PC-3 (cell line): ENCODE measurements at regions not wholly inside any gene's neighbourhood (a gene's known extent, or its start where the extent isn't known, plus 50 kb on each side); places are given as distances from the start of the nearest gene placed in this dataset.

Source experiments
- ATAC-seq: fragments of 200-7000 bp; cut with Tn5 transposase; 2 replicates; pipeline ENCODE4 v1.9.1; 2020; ENCODE audit warnings: mild to moderate bottlenecking, moderate library complexity
- BruUV-seq: library from RNA; stranded (reverse); fragments of 400-500 nt; replicated peaks from 2 replicates; lab custom pipeline; 2021; lab: Mats Ljungman, UMichigan
- CTCF ChIA-PET: fragments of 300-600 bp; sonication (Branson Sonifier 250); formaldehyde crosslinking; loops from one replicate; lab custom pipeline; 2022; ENCODE audit warnings: antibody characterized with exemption; lab: Charles Lee
- POLR2A ChIA-PET: fragments of 300-600 bp; sonication (Branson Sonifier 250); formaldehyde crosslinking; loops from one replicate; lab custom pipeline; 2022; ENCODE audit warnings: antibody characterized with exemption; ENCODE audit not compliant: unreplicated experiment; lab: Charles Lee
- DNase-seq: peaks from one replicate; pipeline ENCODE4 v3.0.0-alpha.2; 2015
- H2AFZ ChIP-seq: fragments of 300-600 bp; sonication (generic); 2 replicates; pipeline ENCODE4 v1.6.0; 2016; ENCODE audit warnings: antibody characterized with exemption, low read length
- H3F3A ChIP-seq: fragments of 300-600 bp; sonication (generic); one replicate; pipeline ENCODE4 v1.6.0; 2017; ENCODE audit warnings: antibody characterized with exemption, low read length, control low read depth, mild to moderate bottlenecking; ENCODE audit not compliant: unreplicated experiment
- H3K27ac ChIP-seq: fragments of 300-600 bp; sonication (generic); 2 replicates; pipeline ENCODE4 v1.5.1; 2016; ENCODE audit warnings: mild to moderate bottlenecking, low read length
- H3K27me3 ChIP-seq: fragments of 300-600 bp; sonication (generic); 2 replicates; pipeline ENCODE4 v1.6.1; 2016; ENCODE audit warnings: low read length, mixed read lengths
- H3K36me3 ChIP-seq: fragments of 300-600 bp; sonication (generic); 2 replicates; pipeline ENCODE4 v1.6.1; 2016; ENCODE audit warnings: low read depth, mixed run types, low read length, mixed read lengths
- H3K4me1 ChIP-seq: fragments of 300-600 bp; sonication (generic); 2 replicates; pipeline ENCODE4 v1.5.1; 2016; ENCODE audit warnings: low read length; ENCODE audit not compliant: insufficient read depth
- H3K4me2 ChIP-seq: fragments of 300-600 bp; sonication (generic); 2 replicates; pipeline ENCODE4 v1.6.0; 2016; ENCODE audit warnings: low read length
- H3K4me3 ChIP-seq: fragments of 300-600 bp; sonication (generic); 2 replicates; pipeline ENCODE4 v1.5.1; 2016; ENCODE audit warnings: mild to moderate bottlenecking, low read length, mixed read lengths
- H3K79me2 ChIP-seq: fragments of 300-600 bp; sonication (generic); 2 replicates; pipeline ENCODE4 v1.6.1; 2017; ENCODE audit warnings: low read length, mixed read lengths
- H3K9ac ChIP-seq: fragments of 300-600 bp; sonication (generic); 2 replicates; pipeline ENCODE4 v1.6.0; 2016; ENCODE audit warnings: mild to moderate bottlenecking, low read length
- H3K9me2 ChIP-seq: fragments of 300-600 bp; sonication (generic); replicated peaks from 2 replicates; pipeline ENCODE4 v1.6.1; 2016; ENCODE audit warnings: mixed run types, low read length, mixed read lengths
- H3K9me3 ChIP-seq: fragments of 300-600 bp; sonication (generic); 2 replicates; pipeline ENCODE4 v1.6.1; 2016; ENCODE audit warnings: low read length, mixed read lengths
- H4K20me1 ChIP-seq: fragments of 300-600 bp; sonication (generic); 2 replicates; pipeline ENCODE4 v1.6.1; 2016; ENCODE audit warnings: low read length, mixed read lengths
- CTCF ChIP-seq: fragments of 300-600 bp; sonication (generic); conservative IDR thresholded peaks from 2 replicates; pipeline ENCODE4 v1.5.1; 2017; ENCODE audit warnings: antibody characterized with exemption, low read depth, mild to moderate bottlenecking, low read length
- EZH2 ChIP-seq: fragments of 300-600 bp; sonication (generic); IDR thresholded peaks from one replicate; pipeline ENCODE4 v1.6.1; 2017; ENCODE audit warnings: antibody characterized with exemption, mild to moderate bottlenecking, low read length; ENCODE audit not compliant: unreplicated experiment
- EZH2phosphoT487 ChIP-seq: fragments of 300-600 bp; sonication (generic); IDR thresholded peaks from 2 replicates; pipeline ENCODE4 v1.6.1; 2018; ENCODE audit warnings: mild to moderate bottlenecking, antibody characterized with exemption, low read length, borderline replicate concordance
- intact Hi-C: fragments of 100-400 bp; cut with micrococcal nuclease; formaldehyde crosslinking; loops from 2 replicates; pipeline ENCODE4 v1.9.0; 2023

DNA sequence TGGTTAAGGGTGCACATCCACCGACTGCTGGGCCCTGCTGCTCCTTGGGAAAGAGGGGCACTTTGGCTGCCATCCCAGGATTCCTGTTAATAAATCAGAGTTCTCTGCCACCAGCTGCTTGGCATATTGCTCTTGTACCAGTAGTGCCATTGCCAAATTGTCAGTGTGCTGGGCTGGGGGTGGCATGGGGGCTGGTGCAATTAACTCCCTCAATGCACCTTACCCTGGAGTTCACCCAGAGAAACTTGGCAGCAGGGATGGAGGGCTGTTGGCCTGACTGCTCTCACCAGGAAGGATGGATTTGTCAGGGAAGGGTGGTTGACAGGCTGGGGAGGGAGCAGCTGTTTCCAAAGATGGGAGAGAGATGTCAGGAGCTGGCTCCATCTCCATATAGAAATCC, 94.6 kb upstream of the SKOR2 start:
- Histone ChIP-seq H3K79me2 (no peaks in the 10 kb centered on the region), H3K9me3 (no peaks in the 10 kb centered on the region), H3F3A (no peaks in the 10 kb centered on the region), H3K27ac (no peak overlapping the region), H4K20me1 (no peaks in the 10 kb centered on the region), H3K27me3 (no peaks in the 10 kb centered on the region), H3K4me1 (no peaks in the 10 kb centered on the region), H3K36me3 (no peaks in the 10 kb centered on the region), H3K4me3 (no peak overlapping the region), H3K4me2 (no peak overlapping the region), H3K9ac (no peak overlapping the region), H3K9me2 (no peaks in the 10 kb centered on the region), H2AFZ (no peak overlapping the region)
- no TSS peak for BruUV-seq
- DNase-seq (no peak), ATAC-seq (no peak)
- ChIA-PET CTCF (no interaction called here), POLR2A (no interaction called here)
- TF ChIP-seq EZH2phosphoT487 (no peak), EZH2 (no peak), CTCF (no peak)
- intact Hi-C loops, result no loop called here

DNA sequence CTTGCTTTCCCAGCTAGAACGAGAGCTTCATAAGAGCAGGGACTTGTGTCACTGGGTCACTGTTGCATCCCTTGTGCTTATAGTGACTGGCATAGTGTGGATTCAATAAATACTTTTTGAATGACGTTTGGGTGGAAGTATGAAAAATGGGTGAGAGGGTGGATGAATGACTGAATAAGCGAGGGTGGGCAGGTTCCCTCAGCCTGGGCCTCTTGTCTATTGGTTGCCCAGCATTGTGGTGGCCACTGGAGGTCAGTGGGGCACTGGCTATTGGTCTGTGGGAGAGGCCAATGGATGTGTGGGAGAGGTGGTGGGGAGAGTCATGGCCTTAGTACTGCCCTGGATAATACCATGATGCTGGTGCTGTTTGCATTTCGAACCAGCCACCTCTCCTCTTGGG, 93.8 kb upstream of the SKOR2 start:
- no peaks in the 10 kb centered on the region for H3K79me2 ChIP-seq
- no peak overlapping the region for H3K9ac ChIP-seq
- intact Hi-C loops, result no loop called here
- no TSS peak for BruUV-seq
- H3K27ac ChIP-seq, result no peak overlapping the region
- no peaks in the 10 kb centered on the region for H4K20me1 ChIP-seq
- no peaks in the 10 kb centered on the region for H3K4me1 ChIP-seq
- DNase-seq (no peak), ATAC-seq (no peak)
- no peaks in the 10 kb centered on the region for H3K9me2 ChIP-seq
- no peak overlapping the region for H3K4me3 ChIP-seq
- no peaks in the 10 kb centered on the region for H3K9me3 ChIP-seq
- TF ChIP-seq EZH2 (no peak), CTCF (no peak)
- no peak overlapping the region for H2AFZ ChIP-seq
- no peak overlapping the region for H3K4me2 ChIP-seq
- ChIA-PET POLR2A (no interaction called here), CTCF (no interaction called here)
- H3F3A ChIP-seq, result no peaks in the 10 kb centered on the region
- no peaks in the 10 kb centered on the region for H3K27me3 ChIP-seq
- H3K36me3 ChIP-seq, result no peaks in the 10 kb centered on the region

DNA sequence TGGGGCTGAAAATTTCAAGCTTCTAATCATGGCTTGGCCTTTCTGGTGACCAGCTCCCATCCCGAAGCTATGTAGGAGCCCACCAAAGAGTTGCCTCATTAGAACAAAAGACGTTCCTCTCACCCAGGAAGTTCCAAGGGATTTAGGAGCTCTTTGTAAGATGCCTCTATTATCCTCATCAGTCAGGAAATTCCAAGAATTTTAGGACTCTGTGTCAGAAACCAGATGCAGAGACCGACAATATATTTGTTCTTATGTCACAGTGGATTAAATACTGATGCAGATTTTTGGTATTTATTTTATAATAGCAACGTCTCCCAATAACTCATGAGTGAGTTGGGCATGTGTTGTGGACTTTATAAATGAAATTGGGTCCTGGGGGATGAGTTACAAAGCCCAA, 91.8 kb upstream of the SKOR2 start:
- Histone ChIP-seq H3K79me2 (no peaks in the 10 kb centered on the region), H2AFZ (no peak overlapping the region), H3K27me3 (no peaks in the 10 kb centered on the region), H4K20me1 (no peaks in the 10 kb centered on the region), H3K9me3 (no peaks in the 10 kb centered on the region), H3K4me2 (no peak overlapping the region), H3K9me2 (no peaks in the 10 kb centered on the region), H3K27ac (no peak overlapping the region), H3F3A (no peaks in the 10 kb centered on the region), H3K9ac (no peak overlapping the region), H3K36me3 (no peaks in the 10 kb centered on the region), H3K4me1 (no peaks in the 10 kb centered on the region), H3K4me3 (no peak overlapping the region)
- CTCF ChIA-PET, result no interaction called here
- BruUV-seq, result no TSS peak
- intact Hi-C loops, result no loop called here
- ATAC-seq (no peak), DNase-seq (no peak)
- no peak for TF ChIP-seq EZH2phosphoT487
- no peak for TF ChIP-seq CTCF
- no peak for TF ChIP-seq EZH2
- POLR2A ChIA-PET, result no interaction called here
